SK-MEL-5 (cell line): ENCODE measurements at regions not wholly inside any gene's neighbourhood (a gene's known extent, or its start where the extent isn't known, plus 50 kb on each side); places are given as distances from the start of the nearest gene placed in this dataset.

Experiments used
- DNase-seq: peaks from one replicate; pipeline ENCODE4 v3.0.0-alpha.2; 2016; ENCODE audit warnings: low read depth, low spot score
- in situ Hi-C: cut with HindIII; loops from 2 replicates; pipeline ENCODE4 v1.10.0; 2016; ENCODE audit warnings: low sequenced_read_pairs, high pct_unique_total_duplicates, low pct_unique_long_range_greater_than_20kb

- in situ Hi-C loops = no loop called here
- no peak for DNase-seq
These were observed 149.0 kb upstream of the SERP2 start for GRCh38 chr13:44224450-44225149.

- in situ Hi-C loops = no loop called here
- no peak for DNase-seq
These were observed 144.1 kb upstream of the SERP2 start for GRCh38 chr13:44229371-44230030.

GRCh38 chr13:44230071-44230470, 143.6 kb upstream of the SERP2 start:
- no peak for DNase-seq
- in situ Hi-C loops = no loop called here

- DNase-seq = no peak
- in situ Hi-C loops = no loop called here
These were observed 142.9 kb upstream of the SERP2 start for GRCh38 chr13:44230736-44231135.

- in situ Hi-C loops = no loop called here
- peak; percentile 37 for DNase-seq
These were observed 141.7 kb upstream of the SERP2 start for GRCh38 chr13:44231786-44232516.

- in situ Hi-C loops = no loop called here
- no peak for DNase-seq
These were observed 140.8 kb upstream of the SERP2 start for GRCh38 chr13:44232774-44233173.

GRCh38 chr13:44234566-44234965, 139.1 kb upstream of the SERP2 start:
- DNase-seq = no peak
- in situ Hi-C loops = no loop called here

- in situ Hi-C loops = no loop called here
- DNase-seq = no peak
These were observed 137.3 kb upstream of the SERP2 start for GRCh38 chr13:44236370-44236769.

- no peak for DNase-seq
- in situ Hi-C loops = no loop called here
These were observed 136.8 kb upstream of the SERP2 start for GRCh38 chr13:44236801-44237207.

- in situ Hi-C loops = no loop called here
- no peak for DNase-seq
These were observed 136.3 kb upstream of the SERP2 start for GRCh38 chr13:44237276-44237767.

GRCh38 chr13:44237881-44238421, 135.7 kb upstream of the SERP2 start:
- in situ Hi-C loops = no loop called here
- no peak for DNase-seq

GRCh38 chr13:44240611-44241145, 132.9 kb upstream of the SERP2 start:
- in situ Hi-C loops = no loop called here
- DNase-seq = no peak

- DNase-seq = no peak
- in situ Hi-C loops = no loop called here
These were observed 132.0 kb upstream of the SERP2 start for GRCh38 chr13:44241638-44242037.

- in situ Hi-C loops = no loop called here
These were observed 130.9 kb upstream of the SERP2 start for GRCh38 chr13:44242766-44243165.

GRCh38 chr13:44243198-44243857, 130.3 kb upstream of the SERP2 start:
- DNase-seq = peak; percentile 93
- in situ Hi-C loops = no loop called here

More at GRCh38 chr13:44242766-44243165, 130.9 kb upstream of the SERP2 start:
- no peak for DNase-seq

- DNase-seq = peak; percentile 89
- in situ Hi-C loops = no loop called here
These were observed 129.3 kb upstream of the SERP2 start for GRCh38 chr13:44244288-44244687.

- peak; percentile 35 for DNase-seq
- in situ Hi-C loops = no loop called here
These were observed 124.2 kb upstream of the SERP2 start for GRCh38 chr13:44249431-44249836.

- in situ Hi-C loops = no loop called here
- DNase-seq = no peak
These were observed 120.7 kb upstream of the SERP2 start for GRCh38 chr13:44252938-44253337.
